ENCODE measurements at regions not wholly inside any gene's neighbourhood (a gene's known extent, or its start where the extent isn't known, plus 50 kb on each side); places are given as distances from the start of the nearest gene placed in this dataset.
"Not testable (repeated sequence)": the region's sequence is repeated elsewhere in the genome, so short reads cannot be mapped to it uniquely, and the experiment has no call there.

DNA sequence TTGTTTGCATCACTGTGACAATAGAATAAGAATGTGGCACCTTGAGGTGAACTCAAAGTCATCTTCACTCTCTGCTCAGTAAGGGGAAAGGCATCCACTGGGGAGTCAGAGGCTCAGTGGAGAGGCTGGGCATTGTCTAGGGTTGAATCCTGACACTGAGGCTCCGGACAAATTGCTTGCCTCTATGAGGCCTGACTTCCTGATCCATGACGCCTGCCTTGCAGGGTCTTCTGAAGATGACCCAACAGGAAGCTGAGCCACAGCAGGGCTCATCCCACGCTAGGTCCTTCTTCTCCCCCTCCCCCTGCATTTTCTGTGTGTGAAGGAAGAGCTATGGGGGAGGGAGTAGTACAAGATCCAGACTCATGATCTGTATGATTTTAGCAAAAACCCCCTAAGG, 265.1 kb downstream of the SH3BP4 start:
- no peak for DNase-seq (ENCODE audit: low read depth in 2 of 2)

GRCh38 chr2:235217846-235218245, 266.0 kb downstream of the SH3BP4 start:
- no peak for DNase-seq (ENCODE audit: low read depth in 2 of 2)

GRCh38 chr2:235218486-235218907, 266.7 kb downstream of the SH3BP4 start:
- DNase-seq (ENCODE audit: low read depth in 2 of 2) = no peak

- DNase-seq (ENCODE audit: low read depth in 2 of 2) = no peak
Measured at GRCh38 chr2:235219048-235219447, 267.2 kb downstream of the SH3BP4 start.

DNA sequence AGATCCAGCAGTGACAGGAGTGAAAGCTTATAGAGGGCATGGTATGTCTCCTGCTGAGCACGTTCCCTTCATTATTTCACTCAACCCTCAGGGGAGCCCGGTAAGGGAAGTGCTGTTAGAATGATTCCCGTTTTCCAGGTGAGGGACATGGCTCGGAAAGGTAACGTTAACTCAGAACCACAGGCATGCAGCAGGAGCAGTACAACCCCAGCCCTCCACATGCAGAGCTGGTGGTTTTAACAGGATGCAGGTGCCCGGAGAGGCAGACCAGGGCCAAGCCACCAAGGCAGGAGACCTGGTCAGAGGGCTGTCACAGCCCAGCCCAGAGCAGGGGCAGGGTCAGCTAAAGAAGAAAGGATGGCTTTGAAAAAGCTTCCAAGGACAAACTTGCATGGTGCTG, 268.5 kb downstream of the SH3BP4 start:
- DNase-seq (ENCODE audit: low read depth in 2 of 2) = no peak

GRCh38 chr2:235223011-235223410, 270.8 kb upstream of the AGAP1 start:
- DNase-seq (ENCODE audit: low read depth in 2 of 2) = no peak

- no peak for DNase-seq (ENCODE audit: low read depth in 2 of 2)
Measured at GRCh38 chr2:235224410-235224809, 269.4 kb upstream of the AGAP1 start.

DNA sequence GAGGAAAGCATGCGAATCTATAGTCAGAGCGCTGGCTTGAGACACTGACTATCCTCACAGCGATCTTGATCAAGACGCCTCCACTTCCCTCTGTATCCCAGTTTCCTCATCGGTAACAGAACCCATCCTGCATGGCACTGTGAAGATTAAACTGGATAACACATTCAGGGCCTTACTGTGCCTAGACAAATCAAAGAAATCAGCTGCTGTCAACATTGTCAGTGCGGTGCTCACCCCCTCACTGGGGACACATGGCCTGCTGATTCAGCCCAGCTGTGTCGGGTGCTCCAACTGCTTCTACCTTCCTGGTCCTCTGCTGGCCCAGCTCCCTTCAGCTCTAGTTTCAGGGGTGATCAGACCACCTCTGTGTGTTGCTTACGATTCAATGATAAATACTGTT, 268.6 kb upstream of the AGAP1 start:
- no peak for DNase-seq (ENCODE audit: low read depth in 2 of 2)

GRCh38 chr2:235227590-235227989, 266.3 kb upstream of the AGAP1 start:
- no peak for DNase-seq (ENCODE audit: low read depth in 2 of 2)

DNA sequence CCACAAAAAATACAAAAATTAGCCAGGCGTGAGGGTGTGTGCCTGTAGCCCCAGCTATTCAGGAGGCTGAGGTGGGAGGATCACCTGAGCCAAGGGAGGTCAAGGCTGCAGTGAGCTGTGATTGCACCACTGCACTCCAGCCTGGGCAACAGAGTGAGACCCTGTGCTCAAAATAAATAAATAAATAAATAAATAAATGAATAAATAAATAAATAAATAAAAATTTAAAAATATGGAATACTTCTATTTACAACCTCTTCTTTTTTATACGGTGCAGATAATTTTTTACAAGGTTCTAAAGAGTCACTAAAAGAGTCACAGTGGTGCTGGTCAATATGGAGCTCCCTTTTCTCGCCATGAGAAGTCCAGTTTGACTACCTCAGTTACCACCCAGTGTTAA, 265.4 kb upstream of the AGAP1 start:
- DNase-seq (ENCODE audit: low read depth in 2 of 2) = not testable (repeated sequence)

- DNase-seq (ENCODE audit: low read depth in 2 of 2) = no peak
Measured at GRCh38 chr2:235229236-235229635, 264.6 kb upstream of the AGAP1 start.

DNA sequence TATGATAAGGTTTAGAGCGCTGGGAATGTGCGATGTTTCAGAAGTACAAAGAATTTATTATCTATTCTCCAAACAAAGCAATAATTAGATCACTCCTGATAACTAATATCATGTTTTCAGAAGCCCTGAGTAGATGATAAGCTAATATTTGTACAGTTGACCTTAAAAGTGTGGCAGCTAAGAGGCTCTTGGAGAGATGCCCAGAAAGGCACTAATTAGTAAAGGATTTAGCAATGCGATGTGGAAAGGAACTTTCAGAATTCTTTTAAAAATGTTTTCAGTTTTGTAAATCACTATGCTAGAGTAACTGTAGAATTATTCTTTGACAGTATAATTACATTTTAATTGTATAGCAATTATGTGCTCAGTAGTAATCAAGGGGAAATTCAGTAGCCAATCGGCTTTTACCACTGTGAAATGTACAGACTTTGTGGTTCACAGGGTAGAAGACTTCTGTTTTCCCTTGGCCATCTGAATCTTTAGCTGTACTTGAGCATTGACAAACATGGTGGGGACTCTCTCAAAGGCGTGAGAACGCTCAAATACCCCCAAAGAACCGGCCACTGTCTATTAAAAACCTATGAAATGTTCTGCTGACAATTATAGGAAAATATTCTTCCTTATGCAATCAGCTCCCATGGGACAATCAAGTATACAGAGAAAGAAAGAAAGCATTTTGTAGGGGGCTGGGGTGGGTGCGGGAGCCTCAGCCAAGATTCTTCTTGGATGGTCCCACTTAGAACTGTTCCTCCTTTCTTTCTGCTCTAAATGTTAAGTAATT, 262.8 kb upstream of the AGAP1 start:
- DNase-seq (ENCODE audit: low read depth in 2 of 2) = no peak

- no peak for DNase-seq (ENCODE audit: low read depth in 2 of 2)
Measured at GRCh38 chr2:235232449-235233433, 261.1 kb upstream of the AGAP1 start.

DNA sequence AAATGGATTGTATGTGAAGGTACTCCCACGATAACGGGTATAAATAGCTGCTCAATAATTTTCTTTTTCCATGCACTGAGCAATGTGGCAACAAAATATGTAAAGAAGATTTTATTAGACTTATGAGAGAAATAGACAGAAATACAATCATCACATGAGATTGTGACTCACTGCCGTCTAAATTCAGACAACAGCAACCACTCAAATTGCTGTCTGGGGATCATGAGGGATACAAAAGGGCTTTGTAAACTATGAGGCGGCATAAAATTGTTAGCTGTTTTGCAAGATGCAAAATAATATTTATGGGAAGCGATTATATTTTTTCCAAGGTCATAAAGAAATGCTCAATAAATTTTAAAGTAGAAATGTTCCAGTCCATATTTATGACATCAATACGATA, 259.1 kb upstream of the AGAP1 start:
- peak in 1 of 2 donors; percentile 15 for DNase-seq (ENCODE audit: low read depth in 2 of 2)

DNA sequence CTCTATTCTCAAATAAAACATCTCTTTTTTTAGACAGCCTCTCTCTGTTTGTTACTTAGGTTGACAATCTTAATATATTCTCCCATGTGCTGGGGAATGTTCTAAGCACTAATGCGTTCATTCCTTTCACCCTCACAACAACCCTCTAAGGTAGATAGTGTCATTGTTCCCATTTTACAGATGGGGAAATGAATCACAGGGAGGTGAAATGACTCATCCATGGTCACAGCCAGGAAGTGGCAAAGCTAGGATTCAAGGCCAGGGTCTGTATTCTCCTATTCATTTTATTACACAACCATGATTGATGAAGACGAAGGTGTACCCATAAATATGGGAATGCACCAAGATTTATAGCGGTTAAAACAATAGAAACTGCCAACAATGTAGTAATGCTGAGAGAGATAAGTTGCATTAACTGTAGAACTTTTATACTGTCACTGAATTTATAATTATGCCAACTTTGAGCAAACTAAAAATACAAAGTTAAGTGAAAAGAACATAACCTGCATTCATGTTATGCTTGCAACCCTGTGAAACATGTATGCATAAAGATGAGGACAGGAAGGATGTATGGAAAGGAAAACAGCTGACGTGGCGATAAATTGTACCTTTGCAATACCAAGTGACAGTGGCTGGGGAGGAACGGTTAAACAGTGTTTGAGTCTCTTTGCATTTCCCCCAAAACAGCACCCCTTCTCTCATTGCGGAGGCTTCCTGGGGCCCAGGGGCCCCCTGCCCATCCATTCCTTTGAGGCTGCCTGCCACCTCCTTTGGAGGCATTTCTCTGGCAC, 257.7 kb upstream of the AGAP1 start:
- DNase-seq (ENCODE audit: low read depth in 2 of 2) = peak in 1 of 2 donors; percentile 60

- DNase-seq (ENCODE audit: low read depth in 2 of 2) = peak in 1 of 2 donors; percentile 92
Measured at GRCh38 chr2:235238537-235238936, 255.3 kb upstream of the AGAP1 start.

- DNase-seq (ENCODE audit: low read depth in 2 of 2) = no peak
Measured at GRCh38 chr2:235240574-235240973, 253.3 kb upstream of the AGAP1 start.

GRCh38 chr2:235244255-235245220, 249.3 kb upstream of the AGAP1 start:
- DNase-seq (ENCODE audit: low read depth in 2 of 2) = no peak

GRCh38 chr2:235247001-235247400, 246.8 kb upstream of the AGAP1 start:
- no peak for DNase-seq (ENCODE audit: low read depth in 2 of 2)

DNA sequence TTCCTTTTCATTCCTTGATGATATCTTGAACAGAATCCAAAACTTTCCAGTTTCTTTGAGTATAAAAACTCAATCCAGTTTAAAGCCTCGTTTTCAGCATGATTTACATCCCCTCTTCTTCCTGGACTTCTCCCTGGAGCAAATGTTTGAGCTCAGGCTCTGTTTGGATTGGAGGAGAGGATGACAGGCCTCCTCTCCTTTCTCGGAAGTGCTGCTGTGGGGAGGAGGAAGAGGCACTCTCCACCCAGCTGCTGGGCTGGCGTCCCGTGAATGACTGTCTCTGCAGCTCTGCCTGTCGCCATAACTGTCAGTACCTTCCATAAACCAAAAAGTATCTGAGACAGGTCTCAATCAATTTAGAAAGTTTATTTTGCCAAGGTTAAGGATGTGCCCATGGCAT, 238.2 kb upstream of the AGAP1 start:
- DNase-seq (ENCODE audit: low read depth in 2 of 2) = no peak

GRCh38 chr2:235257590-235257989, 236.3 kb upstream of the AGAP1 start:
- no peak for DNase-seq (ENCODE audit: low read depth in 2 of 2)

All from dermis microvascular lymphatic vessel endothelial cell (primary cell).